Glutamatergic neuron (in vitro differentiated cells): ENCODE measurements at regions not wholly inside any gene's neighbourhood (a gene's known extent, or its start where the extent isn't known, plus 50 kb on each side); places are given as distances from the start of the nearest gene placed in this dataset.

Experiments
- DNase-seq: peaks from one replicate; pipeline ENCODE4 v3.0.0; 2022
- H3K27ac Mint-ChIP-seq: one replicate; pipeline ENCODE4 v1.8.0; 2020; ENCODE audit warnings: mild to moderate bottlenecking, mixed read lengths, inconsistent platforms; ENCODE audit not compliant: unreplicated experiment
- H3K27me3 Mint-ChIP-seq: one replicate; pipeline ENCODE4 v1.8.0; 2020; ENCODE audit warnings: mild to moderate bottlenecking, moderate library complexity, mixed read lengths, inconsistent platforms; ENCODE audit not compliant: unreplicated experiment
- H3K36me3 Mint-ChIP-seq: one replicate; pipeline ENCODE4 v1.8.0; 2020; ENCODE audit warnings: mild to moderate bottlenecking, mixed read lengths, inconsistent platforms; ENCODE audit not compliant: unreplicated experiment
- H3K4me1 Mint-ChIP-seq: one replicate; pipeline ENCODE4 v1.8.0; 2020; ENCODE audit warnings: mild to moderate bottlenecking, low read depth, mixed read lengths, inconsistent platforms; ENCODE audit not compliant: unreplicated experiment
- H3K4me3 Mint-ChIP-seq: one replicate; pipeline ENCODE4 v1.8.0; 2020; ENCODE audit warnings: mild to moderate bottlenecking, mixed read lengths, inconsistent platforms; ENCODE audit not compliant: unreplicated experiment
- H3K9me3 Mint-ChIP-seq: one replicate; pipeline ENCODE4 v1.8.0; 2020; ENCODE audit warnings: mild to moderate bottlenecking, moderate library complexity, mixed read lengths, inconsistent platforms; ENCODE audit not compliant: unreplicated experiment
- CTCF ChIP-seq: fragments of 200-600 bp; sonication (generic); IDR thresholded peaks from one replicate; pipeline ENCODE4 v1.5.0; 2021; ENCODE audit not compliant: partially characterized antibody, unreplicated experiment

- no peak for DNase-seq
- Mint-ChIP-seq H3K4me1 (no peaks in the 10 kb centered on the region), H3K27me3 (no peaks in the 10 kb centered on the region), H3K27ac (no peak overlapping the region), H3K9me3 (no peaks in the 10 kb centered on the region), H3K36me3 (no peaks in the 10 kb centered on the region), H3K4me3 (no peak overlapping the region)
- TF ChIP-seq CTCF: no peak
Observed at GRCh38 chr18:28858248-28858647, 681.3 kb upstream of the CDH2 start.

DNA sequence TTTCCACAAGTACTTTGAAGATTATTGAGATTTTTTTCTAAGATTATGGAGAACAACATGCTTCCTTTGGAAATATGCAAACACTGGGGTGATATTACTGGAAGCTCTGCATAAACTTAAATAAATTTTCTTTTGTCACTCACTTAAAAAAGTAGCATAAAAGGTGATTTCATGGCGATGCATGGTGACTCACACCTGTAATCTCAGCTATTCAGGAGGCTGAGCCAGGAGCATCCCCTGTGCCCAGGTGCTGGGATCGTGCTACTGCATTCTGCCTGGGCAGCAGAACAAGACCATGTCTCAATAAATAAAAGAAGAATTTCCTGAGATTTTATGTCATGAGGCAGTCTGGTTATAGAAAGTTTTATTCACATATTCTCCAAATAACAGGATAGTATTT, 679.1 kb upstream of the CDH2 start:
- no peaks in the 10 kb centered on the region for H3K4me1 Mint-ChIP-seq
- H3K4me3 Mint-ChIP-seq: no peak overlapping the region
- TF ChIP-seq CTCF: no peak
- no peak for DNase-seq
- no peaks in the 10 kb centered on the region for H3K36me3 Mint-ChIP-seq
- H3K27ac Mint-ChIP-seq: no peak overlapping the region
- no peaks in the 10 kb centered on the region for H3K27me3 Mint-ChIP-seq
- no peaks in the 10 kb centered on the region for H3K9me3 Mint-ChIP-seq

DNA sequence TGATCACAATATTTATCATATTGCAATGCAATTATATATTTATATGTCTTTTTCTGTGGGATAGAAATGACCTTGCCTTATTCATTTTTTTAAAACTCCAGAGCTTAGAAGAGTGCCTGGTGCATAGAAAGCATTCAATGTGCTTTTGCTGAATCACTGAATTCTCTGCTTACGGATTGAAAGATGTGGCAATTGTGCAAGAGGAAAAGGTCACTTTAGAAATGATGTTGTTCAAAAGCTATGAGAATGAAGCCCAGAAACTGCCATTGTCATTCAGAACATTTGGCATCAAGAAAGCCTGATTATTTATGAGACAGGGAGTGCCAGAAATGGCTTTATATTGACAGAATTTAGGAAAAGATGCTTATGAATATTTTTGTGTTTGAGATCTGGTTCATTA, 678.6 kb upstream of the CDH2 start:
- TF ChIP-seq CTCF: no peak
- Mint-ChIP-seq H3K27ac (no peak overlapping the region), H3K9me3 (no peaks in the 10 kb centered on the region), H3K4me3 (no peak overlapping the region), H3K27me3 (no peaks in the 10 kb centered on the region), H3K36me3 (no peaks in the 10 kb centered on the region), H3K4me1 (no peaks in the 10 kb centered on the region)
- DNase-seq: no peak

GRCh38 chr18:28854964-28855363, 678.0 kb upstream of the CDH2 start:
- peaks cover 2% of the 10 kb centered on the region for H3K27me3 Mint-ChIP-seq
- no peaks in the 10 kb centered on the region for H3K36me3 Mint-ChIP-seq
- no peak overlapping the region for H3K4me3 Mint-ChIP-seq
- H3K4me1 Mint-ChIP-seq: no peaks in the 10 kb centered on the region
- no peak for DNase-seq
- no peak overlapping the region for H3K27ac Mint-ChIP-seq
- no peak for TF ChIP-seq CTCF
- H3K9me3 Mint-ChIP-seq: no peaks in the 10 kb centered on the region

- H3K4me3 Mint-ChIP-seq: peak overlapping the region; percentile 34
- peaks cover 20% of the 10 kb centered on the region for H3K4me1 Mint-ChIP-seq
Observed at GRCh38 chr18:28846958-28847357, 670.0 kb upstream of the CDH2 start.

More at GRCh38 chr18:28846958-28847357, 670.0 kb upstream of the CDH2 start:
- Mint-ChIP-seq H3K36me3 (peaks cover 17% of the 10 kb centered on the region), H3K9me3 (peaks cover 5% of the 10 kb centered on the region), H3K27ac (peak overlapping the region; percentile 93), H3K27me3 (peaks cover 4% of the 10 kb centered on the region)
- TF ChIP-seq CTCF: no peak
- peak; percentile 57 for DNase-seq
